Adipocyte (in vitro differentiated cells): ENCODE measurements at regions not wholly inside any gene's neighbourhood (a gene's known extent, or its start where the extent isn't known, plus 50 kb on each side); places are given as distances from the start of the nearest gene placed in this dataset.

Source experiments
- DNase-seq: peaks from one replicate; pipeline ENCODE4 v3.0.0-alpha.2; 2015; ENCODE audit warnings: low read depth
- H3K27me3 ChIP-seq: replicated peaks from 2 replicates; pipeline ENCODE4 v1.7.0; 2013; ENCODE audit warnings: mild to moderate bottlenecking, low read length, moderate library complexity; ENCODE audit not compliant: control insufficient read depth, insufficient read depth
- H3K36me3 ChIP-seq: 2 replicates; pipeline ENCODE4 v1.7.0; 2013; ENCODE audit warnings: low read length, mild to moderate bottlenecking, moderate library complexity; ENCODE audit not compliant: control insufficient read depth, insufficient read depth, severe bottlenecking
- H3K4me1 ChIP-seq: 2 replicates; pipeline ENCODE4 v1.7.0; 2013; ENCODE audit warnings: mild to moderate bottlenecking, low read length, moderate library complexity; ENCODE audit not compliant: control insufficient read depth, insufficient read depth
- H3K4me3 ChIP-seq: 2 replicates; pipeline ENCODE4 v1.7.0; 2013; ENCODE audit warnings: mild to moderate bottlenecking, low read length, moderate library complexity
- H3K9ac ChIP-seq: 2 replicates; pipeline ENCODE4 v1.7.0; 2013; ENCODE audit warnings: mild to moderate bottlenecking, low read length, moderate library complexity
- H3K9me3 ChIP-seq: 2 replicates; pipeline ENCODE4 v1.7.0; 2013; ENCODE audit warnings: mild to moderate bottlenecking, low read length, moderate library complexity; ENCODE audit not compliant: control insufficient read depth

DNA sequence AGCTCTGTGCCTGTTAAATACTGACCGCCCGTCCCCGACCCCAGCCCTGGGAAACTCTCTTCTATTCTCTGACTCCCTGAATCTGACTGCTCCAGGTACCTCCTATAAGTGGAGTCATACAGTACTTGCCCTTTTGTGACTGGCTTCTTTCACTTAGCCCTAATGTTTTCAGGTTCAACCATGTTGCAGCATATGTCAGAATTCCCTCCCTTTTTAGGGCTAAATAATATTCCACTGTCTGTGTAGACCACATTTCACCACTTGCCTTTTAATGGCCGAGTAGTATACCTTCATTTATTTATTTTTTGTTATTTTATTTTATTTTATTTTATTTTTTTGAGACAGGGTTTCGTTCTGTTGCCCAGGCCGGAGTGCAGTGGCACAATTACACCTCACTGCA is 96.1 kb upstream of the SLC22A11 start:
- no peak overlapping the region for H3K9ac ChIP-seq
- H3K27me3 ChIP-seq, result peaks cover 25% of the 10 kb centered on the region
- H3K9me3 ChIP-seq, result no peaks in the 10 kb centered on the region
- DNase-seq, result no peak
- H3K36me3 ChIP-seq, result no peaks in the 10 kb centered on the region
- no peaks in the 10 kb centered on the region for H3K4me1 ChIP-seq
- H3K4me3 ChIP-seq, result no peak overlapping the region

DNA sequence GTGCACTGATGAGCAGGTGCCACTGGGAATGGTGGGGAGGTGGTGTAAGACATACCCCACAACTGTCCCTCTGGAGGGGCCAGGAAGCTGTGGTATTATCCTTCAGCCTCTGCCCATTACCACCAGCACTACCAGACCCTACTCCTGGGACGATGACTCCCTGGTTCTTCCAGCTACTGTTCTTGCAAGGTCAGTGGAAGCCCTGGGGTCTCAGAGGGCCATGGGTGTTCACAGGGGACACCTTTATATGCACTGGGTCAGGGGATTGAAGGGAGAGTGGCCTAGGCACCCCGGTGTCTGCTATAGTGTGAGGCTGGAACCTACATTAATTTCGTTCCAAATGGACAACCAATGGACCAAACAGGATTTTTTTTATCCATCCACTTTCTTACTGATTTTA is 94.7 kb upstream of the SLC22A11 start:
- Histone ChIP-seq H3K36me3 (no peaks in the 10 kb centered on the region), H3K9ac (no peak overlapping the region), H3K4me3 (no peak overlapping the region), H3K4me1 (no peaks in the 10 kb centered on the region), H3K9me3 (no peaks in the 10 kb centered on the region), H3K27me3 (peaks cover 15% of the 10 kb centered on the region)
- no peak for DNase-seq

DNA sequence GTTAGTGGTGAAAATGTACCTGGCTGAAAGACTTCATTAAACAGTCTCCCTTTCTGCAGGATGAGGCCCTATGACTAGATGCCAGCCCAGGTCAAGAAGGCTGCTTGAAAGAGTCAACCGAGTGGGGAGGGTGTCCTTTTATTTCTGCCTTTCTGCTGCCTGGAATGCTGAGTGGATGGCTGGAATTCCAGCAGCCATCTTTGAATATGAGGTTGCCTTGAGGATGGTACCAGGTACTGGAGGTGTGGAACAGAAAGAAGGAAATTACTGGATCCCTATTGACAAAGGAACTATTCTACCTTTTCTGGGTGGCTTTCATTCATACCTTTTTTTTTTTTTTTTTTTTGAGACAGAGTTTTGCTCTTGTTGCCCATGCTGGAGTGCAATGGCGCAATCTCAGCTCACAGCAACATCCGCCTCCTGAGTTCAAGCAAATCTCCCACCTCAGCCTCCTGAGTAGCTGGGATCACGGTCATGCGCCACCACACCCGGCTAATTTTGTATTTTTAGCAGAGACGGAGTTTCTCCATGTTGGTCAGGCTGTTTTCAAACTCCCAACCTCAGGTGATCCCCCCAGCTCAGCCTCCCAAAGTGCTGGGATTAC is 89.5 kb upstream of the SLC22A11 start:
- no peak overlapping the region for H3K4me3 ChIP-seq
- no peak for DNase-seq
- peaks cover 8% of the 10 kb centered on the region for H3K9me3 ChIP-seq
- H3K36me3 ChIP-seq, result no peaks in the 10 kb centered on the region
- no peak overlapping the region for H3K9ac ChIP-seq
- H3K27me3 ChIP-seq, result peaks cover 44% of the 10 kb centered on the region
- H3K4me1 ChIP-seq, result no peaks in the 10 kb centered on the region

DNA sequence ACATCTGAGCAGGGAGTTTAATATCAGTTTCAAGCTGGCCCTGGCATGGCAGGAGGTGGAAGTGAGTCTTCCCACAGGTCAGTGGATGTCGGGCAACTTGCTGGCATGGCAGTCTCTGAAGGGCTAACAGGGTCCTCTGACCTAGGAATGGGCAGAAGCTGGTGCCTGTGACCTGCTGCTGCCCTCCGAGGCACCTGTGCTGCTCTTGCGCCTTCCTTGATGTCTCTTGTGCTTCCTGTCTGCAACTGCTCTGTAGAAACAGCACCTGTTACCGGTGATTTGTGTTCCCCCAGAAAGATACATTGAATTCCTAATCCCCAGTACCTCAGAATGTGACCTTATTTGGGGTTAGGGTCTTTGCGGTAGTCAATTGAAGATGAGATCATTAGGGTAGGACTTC is 86.5 kb upstream of the SLC22A11 start:
- no peak for DNase-seq
- Histone ChIP-seq H3K4me3 (no peak overlapping the region), H3K9me3 (peaks cover 8% of the 10 kb centered on the region), H3K9ac (no peak overlapping the region), H3K27me3 (peaks cover 61% of the 10 kb centered on the region), H3K4me1 (no peaks in the 10 kb centered on the region), H3K36me3 (no peaks in the 10 kb centered on the region)

DNA sequence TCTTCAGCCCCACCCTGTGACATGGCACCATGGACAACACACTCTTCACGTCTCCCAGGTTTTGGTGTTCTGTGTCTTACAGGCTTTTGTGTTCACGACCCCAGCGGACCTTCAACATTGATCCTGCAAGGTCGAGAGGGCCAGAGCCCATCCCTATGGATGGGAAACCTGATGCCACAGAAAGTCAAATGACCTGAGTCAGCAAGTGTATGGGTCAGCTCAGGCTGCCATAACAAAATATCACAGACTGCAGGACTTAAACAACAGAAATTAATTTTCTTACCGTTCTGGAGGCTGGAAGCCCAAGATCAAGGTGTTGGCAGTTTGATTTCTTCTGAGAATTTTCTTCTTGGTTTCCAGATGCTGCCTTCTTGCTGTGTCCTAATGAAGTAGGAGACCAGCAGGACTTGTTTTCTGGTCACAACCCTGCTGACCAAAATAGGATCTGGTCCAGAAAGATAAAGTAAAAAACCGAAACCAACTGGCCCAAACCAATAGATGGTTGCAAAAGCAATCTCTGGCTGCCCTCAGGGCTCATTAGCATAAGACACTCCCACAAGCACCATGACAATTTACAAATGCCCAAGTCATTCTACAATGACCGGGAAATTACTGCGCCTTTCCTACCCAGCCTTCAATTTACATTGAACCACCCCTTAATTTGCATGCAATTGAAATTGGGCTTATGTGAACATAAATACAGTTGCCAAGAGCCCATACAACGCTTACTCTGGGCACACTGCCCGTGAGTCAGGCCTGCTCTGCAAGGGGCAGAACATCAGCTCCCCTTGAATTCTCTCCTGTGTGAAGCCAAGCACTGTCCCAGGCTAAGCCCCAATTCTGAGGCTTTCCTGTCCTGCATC is 82.9 kb upstream of the SLC22A11 start:
- H3K9ac ChIP-seq, result no peak overlapping the region
- H3K9me3 ChIP-seq, result peaks cover 8% of the 10 kb centered on the region
- no peaks in the 10 kb centered on the region for H3K4me1 ChIP-seq
- no peak for DNase-seq
- H3K27me3 ChIP-seq, result peaks cover 81% of the 10 kb centered on the region
- H3K36me3 ChIP-seq, result no peaks in the 10 kb centered on the region
- no peak overlapping the region for H3K4me3 ChIP-seq

DNA sequence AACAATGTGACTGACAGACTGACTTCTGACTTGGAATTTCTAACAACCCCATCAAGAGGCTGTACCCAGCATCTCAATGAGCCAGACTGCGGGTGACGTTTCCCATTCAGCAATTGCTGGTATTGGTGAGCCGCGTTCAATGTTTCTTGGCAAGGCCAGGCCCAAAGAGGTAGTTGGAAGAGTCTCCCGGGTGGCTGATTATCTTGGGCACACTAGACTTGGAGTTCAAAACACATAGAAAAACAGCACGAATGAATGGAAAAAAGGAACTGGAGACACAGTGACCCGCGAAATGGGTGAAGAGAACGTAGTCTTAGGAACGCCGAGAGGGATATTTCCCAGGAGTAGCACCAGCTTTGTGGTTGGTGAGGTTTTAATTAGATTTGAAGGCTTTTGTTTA is 81.1 kb upstream of the SLC22A11 start:
- H3K27me3 ChIP-seq, result peaks cover 82% of the 10 kb centered on the region
- no peaks in the 10 kb centered on the region for H3K4me1 ChIP-seq
- H3K4me3 ChIP-seq, result no peak overlapping the region
- peaks cover 12% of the 10 kb centered on the region for H3K9me3 ChIP-seq
- DNase-seq, result no peak
- H3K9ac ChIP-seq, result no peak overlapping the region
- H3K36me3 ChIP-seq, result no peaks in the 10 kb centered on the region

DNA sequence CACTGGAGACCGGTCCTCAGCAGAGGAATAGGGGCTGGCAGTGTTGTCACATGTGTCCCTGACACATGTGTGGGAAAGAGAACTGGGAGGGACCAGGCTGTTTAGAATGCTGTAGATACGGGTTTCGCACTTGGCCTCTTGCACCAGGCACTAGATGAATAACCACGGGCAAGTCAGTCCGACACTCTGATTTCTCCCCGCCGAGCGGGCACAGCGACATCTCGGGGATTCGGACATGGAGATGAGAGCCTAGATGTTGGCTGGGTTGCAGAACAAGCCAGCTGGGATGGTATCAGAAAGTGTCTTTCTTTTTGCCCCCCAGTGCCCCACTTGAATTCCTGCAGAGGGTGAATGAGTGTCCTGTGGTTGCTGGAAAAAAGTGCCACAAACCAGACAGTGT is 80.6 kb upstream of the SLC22A11 start:
- no peaks in the 10 kb centered on the region for H3K4me1 ChIP-seq
- H3K9me3 ChIP-seq, result peaks cover 12% of the 10 kb centered on the region
- H3K9ac ChIP-seq, result no peak overlapping the region
- H3K27me3 ChIP-seq, result peaks cover 80% of the 10 kb centered on the region
- no peak overlapping the region for H3K4me3 ChIP-seq
- H3K36me3 ChIP-seq, result no peaks in the 10 kb centered on the region
- no peak for DNase-seq

DNA sequence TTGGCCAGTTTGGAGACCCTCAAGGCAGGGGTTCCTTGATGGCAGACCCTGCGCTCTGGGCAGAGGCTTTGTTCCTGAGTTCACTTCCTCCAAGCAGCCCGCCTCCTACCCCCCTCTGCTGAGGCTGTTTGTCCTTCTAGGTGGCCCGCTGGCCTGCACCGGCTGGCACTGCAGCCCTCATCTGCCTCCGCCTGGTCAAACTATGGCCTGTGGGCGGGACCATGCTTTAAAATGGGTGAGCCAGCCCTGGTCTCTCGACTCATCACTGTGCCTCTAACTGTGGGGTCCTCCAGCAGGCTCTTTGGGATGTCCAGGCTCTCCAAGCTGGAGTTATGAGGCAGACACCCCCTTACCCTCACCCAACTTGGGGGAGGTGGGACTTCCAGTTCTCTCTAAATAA is 78.9 kb upstream of the SLC22A11 start:
- peaks cover 4% of the 10 kb centered on the region for H3K9me3 ChIP-seq
- H3K27me3 ChIP-seq, result peaks cover 69% of the 10 kb centered on the region
- no peak overlapping the region for H3K9ac ChIP-seq
- no peak for DNase-seq
- no peaks in the 10 kb centered on the region for H3K4me1 ChIP-seq
- H3K36me3 ChIP-seq, result no peaks in the 10 kb centered on the region
- H3K4me3 ChIP-seq, result no peak overlapping the region

DNA sequence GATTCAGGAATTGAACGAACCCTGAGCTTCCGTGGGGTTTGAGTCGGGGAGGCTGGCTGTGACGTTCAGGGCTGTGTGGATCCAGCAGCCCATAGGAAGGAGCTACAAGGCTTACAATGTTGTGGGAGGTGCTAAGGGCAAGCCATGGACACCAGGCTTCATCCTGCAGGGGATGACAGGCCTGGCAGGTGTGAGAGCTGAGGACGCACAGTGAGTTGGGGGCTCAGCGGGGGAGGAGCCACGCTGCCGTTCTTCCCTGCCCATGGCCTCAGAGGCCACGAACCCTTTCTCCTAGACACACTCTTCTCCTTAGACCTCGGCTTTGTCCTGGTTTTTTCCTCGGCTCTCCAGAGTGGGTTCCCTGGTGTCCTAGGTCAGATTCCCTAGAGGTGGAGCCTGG is 78.1 kb upstream of the SLC22A11 start:
- H3K4me3 ChIP-seq, result no peak overlapping the region
- H3K4me1 ChIP-seq, result no peaks in the 10 kb centered on the region
- H3K9ac ChIP-seq, result no peak overlapping the region
- peaks cover 72% of the 10 kb centered on the region for H3K27me3 ChIP-seq
- DNase-seq, result no peak
- H3K9me3 ChIP-seq, result peaks cover 4% of the 10 kb centered on the region
- H3K36me3 ChIP-seq, result no peaks in the 10 kb centered on the region

DNA sequence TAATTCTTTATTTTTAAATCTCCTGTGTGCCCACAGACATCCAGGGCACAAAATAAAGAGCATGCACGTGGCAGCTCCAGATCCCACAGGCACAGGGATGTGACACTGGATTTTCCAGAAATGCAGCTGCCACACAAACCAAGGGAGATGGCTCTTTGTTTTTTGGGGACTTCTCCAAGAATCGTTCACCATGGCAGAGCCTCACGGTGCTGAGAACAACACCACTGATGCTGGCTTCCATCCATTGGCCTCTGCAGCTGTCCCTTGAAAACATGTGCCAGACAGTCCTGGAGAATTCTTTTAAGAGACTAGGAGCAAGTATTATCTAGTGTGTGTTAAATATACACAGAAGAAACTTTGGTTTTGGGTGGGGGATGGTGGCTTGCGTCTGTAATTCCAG is 73.2 kb upstream of the SLC22A11 start:
- Histone ChIP-seq H3K27me3 (peaks cover 74% of the 10 kb centered on the region), H3K36me3 (no peaks in the 10 kb centered on the region), H3K9ac (no peak overlapping the region), H3K4me3 (no peak overlapping the region), H3K9me3 (peaks cover 4% of the 10 kb centered on the region), H3K4me1 (no peaks in the 10 kb centered on the region)
- no peak for DNase-seq

DNA sequence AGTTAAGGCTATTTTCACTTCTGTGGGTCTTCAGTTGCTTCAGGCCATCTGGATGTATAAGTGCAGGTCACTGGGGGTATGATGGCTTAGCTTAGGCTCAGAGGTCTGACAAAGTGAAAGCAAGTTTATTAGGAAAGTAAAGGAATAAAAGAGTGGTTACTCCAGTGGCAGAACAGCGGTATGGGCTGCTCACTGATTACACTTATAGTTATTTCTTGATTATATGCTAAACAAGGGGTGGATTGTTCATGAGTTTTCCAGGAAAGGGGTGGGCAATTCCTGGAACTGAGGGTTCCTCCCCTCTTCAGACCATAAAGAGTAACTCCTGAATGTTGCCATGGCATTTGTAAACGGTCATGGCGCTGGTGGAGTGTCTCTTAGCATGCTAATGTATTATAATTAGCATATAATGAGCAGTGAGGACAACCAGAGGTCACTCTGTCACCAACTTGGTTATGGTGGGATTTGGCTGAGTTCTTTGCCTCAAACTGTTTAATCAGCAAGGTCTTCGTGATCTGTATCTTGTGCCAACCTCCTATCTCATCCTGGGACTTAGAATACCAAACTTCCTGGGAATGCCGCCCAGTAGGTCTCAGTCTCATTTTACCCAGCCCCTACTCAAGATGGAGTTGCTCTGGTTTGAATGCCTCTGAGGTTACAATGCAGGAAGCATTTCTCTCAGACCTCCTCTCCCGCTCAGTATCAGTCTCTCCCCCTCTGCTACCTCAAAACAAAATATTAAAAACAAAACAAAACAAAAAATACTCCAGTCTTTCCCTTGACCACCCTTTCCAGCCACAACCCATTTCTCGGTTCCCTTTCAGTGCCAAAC is 71.3 kb upstream of the SLC22A11 start:
- H3K27me3 ChIP-seq, result peaks cover 64% of the 10 kb centered on the region
- H3K9me3 ChIP-seq, result no peaks in the 10 kb centered on the region
- no peaks in the 10 kb centered on the region for H3K36me3 ChIP-seq
- DNase-seq, result no peak
- H3K4me1 ChIP-seq, result no peaks in the 10 kb centered on the region
- no peak overlapping the region for H3K9ac ChIP-seq
- no peak overlapping the region for H3K4me3 ChIP-seq
